Right lobe of liver (tissue), 6 donors: ENCODE measurements at regions not wholly inside any gene's neighbourhood (a gene's known extent, or its start where the extent isn't known, plus 50 kb on each side); places are given as distances from the start of the nearest gene placed in this dataset.
A peak's percentile ranks its signal among the peaks of the same experiment; 100 is the strongest.

Source experiments
- ATAC-seq, 4 donors: fragments of 200-7000 bp; cut with Tn5 transposase; one replicate each; pipeline ENCODE4 v1.9.1; 2020; ENCODE audit warnings: mild to moderate bottlenecking in 4 of 4, moderate library complexity in 4 of 4
- DNase-seq, 3 donors: peaks; one replicate each; pipeline ENCODE4 v3.0.0-alpha.2; 2020
- H3K27ac ChIP-seq, 3 donors: fragments of 200-600 bp; one replicate each; pipeline ENCODE4 v1.8.0; 2022
- H3K27me3 ChIP-seq, 2 donors: fragments of 200-600 bp; one replicate each; pipeline ENCODE4 v1.8.0; 2022
- H3K36me3 ChIP-seq, 4 donors: fragments of 200-600 bp; sonication (generic) in 1 of 4; one replicate each; pipeline versions ENCODE4 v1.5.1 to v1.8.0; 2017 to 2022; ENCODE audit warnings: control low read depth in 1 of 4
- H3K4me1 ChIP-seq, 4 donors: fragments of 200-600 bp; sonication (generic) in 1 of 4; one replicate each; pipeline versions ENCODE4 v1.5.1 to v1.8.0; 2017 to 2022; ENCODE audit warnings: control low read depth in 1 of 4
- H3K4me3 ChIP-seq, 3 donors: fragments of 200-600 bp; one replicate each; pipeline ENCODE4 v1.8.0; 2022
- H3K9me3 ChIP-seq, 4 donors: fragments of 200-600 bp; sonication (generic) in 1 of 4; one replicate each; pipeline versions ENCODE4 v1.5.1 to v1.8.0; 2017 to 2022; ENCODE audit warnings: control low read depth in 1 of 4
- CTCF ChIP-seq, 4 donors: fragments of 200-600 bp in 3 of 4; fragments of 450-650 bp in 1 of 4; IDR thresholded peaks; one replicate each; pipeline versions ENCODE4 v1.5.1 to v1.8.0; 2016 to 2022; ENCODE audit warnings: antibody characterized with exemption in 4 of 4, mild to moderate bottlenecking in 2 of 4
- POLR2A ChIP-seq: fragments of 450-650 bp; IDR thresholded peaks from one replicate; pipeline ENCODE4 v1.6.1; 2017; ENCODE audit warnings: antibody characterized with exemption, mild to moderate bottlenecking
- WGBS: methylation state at CpG from one replicate; pipeline ENCODE4 v1.1.6; 2018; ENCODE audit warnings: low coverage, low lambda C conversion rate; ENCODE audit not compliant: insufficient coverage; ENCODE audit errors: missing lambda C conversion rate; 5-methylcytosine and 5-hydroxymethylcytosine counted together
- intact Hi-C, 2 donors: fragments of 100-400 bp; cut with DNase I; formaldehyde crosslinking; loops; one replicate each; pipeline versions ENCODE4 v1.11.2 to v1.14.1; 2022
- donor health status: DM: no; HTN: yes; CAD: no.
- donor health status: DM: no; HTN: no; CAD: no.
- donor health status: DM: no; HTN: no; CAD: no.
- donor health status: DM: no; HTN: yes; CAD: no.
- donor health status: DM: no; HTN: yes; CAD: no.

GRCh38 chr10:44771233-44771995 is 139.7 kb upstream of the TMEM72 start:
- WGBS, result 46% methylated on average over 2 of the region's 2 CpGs
- H3K4me1 ChIP-seq, result no peaks in the 10 kb centered on the region
- ATAC-seq (no peak), DNase-seq (no peak)
- no peaks in the 10 kb centered on the region for H3K27me3 ChIP-seq
- no peak overlapping the region for H3K4me3 ChIP-seq
- no peaks in the 10 kb centered on the region for H3K9me3 ChIP-seq
- H3K27ac ChIP-seq, result no peak overlapping the region
- no peaks in the 10 kb centered on the region for H3K36me3 ChIP-seq
- no peak for TF ChIP-seq CTCF (IDR thresholded peaks at IDR 0.05)
- intact Hi-C loops, result no loop called here

GRCh38 chr10:44773565-44773964 is 137.6 kb upstream of the TMEM72 start:
- DNase-seq (no peak), ATAC-seq (peak in 1 of 4 donors; percentile 11)
- TF ChIP-seq POLR2A, result no peak
- TF ChIP-seq CTCF (IDR thresholded peaks at IDR 0.05), result no peak
- Histone ChIP-seq H3K27ac (no peak overlapping the region), H3K4me3 (no peak overlapping the region), H3K36me3 (no peaks in the 10 kb centered on the region), H3K4me1 (no peaks in the 10 kb centered on the region), H3K27me3 (no peaks in the 10 kb centered on the region), H3K9me3 (no peaks in the 10 kb centered on the region)
- intact Hi-C loops, result no loop called here
- WGBS, result 83% methylated on average over 3 of the region's 19 CpGs

- no peak for TF ChIP-seq POLR2A
- no peak for TF ChIP-seq CTCF (IDR thresholded peaks at IDR 0.05)
- intact Hi-C loops, result no loop called here
- no peaks in the 10 kb centered on the region for H3K36me3 ChIP-seq
- no peaks in the 10 kb centered on the region for H3K27me3 ChIP-seq
- H3K4me3 ChIP-seq, result no peak overlapping the region
- peak in 3 of 4 donors; percentile 31 to 58 (median 53) for ATAC-seq
- no peaks in the 10 kb centered on the region for H3K4me1 ChIP-seq
- WGBS, result 61% methylated on average over 3 of the region's 4 CpGs
- H3K9me3 ChIP-seq, result no peaks in the 10 kb centered on the region
- no peak for DNase-seq
- H3K27ac ChIP-seq, result no peak overlapping the region
Measured at GRCh38 chr10:44774676-44775401, 136.3 kb upstream of the TMEM72 start.

GRCh38 chr10:44775402-44775741 is 135.8 kb upstream of the TMEM72 start:
- TF ChIP-seq CTCF (IDR thresholded peaks at IDR 0.05) (no peak), POLR2A (no peak)
- Histone ChIP-seq H3K27ac (no peak overlapping the region), H3K4me1 (no peaks in the 10 kb centered on the region), H3K9me3 (no peaks in the 10 kb centered on the region), H3K27me3 (no peaks in the 10 kb centered on the region), H3K36me3 (no peaks in the 10 kb centered on the region), H3K4me3 (no peak overlapping the region)
- no peak for DNase-seq
- 88% methylated on average over 5 of the region's 6 CpGs for WGBS
- intact Hi-C loops, result no loop called here
- peak in 1 of 4 donors; percentile 19 for ATAC-seq
